ENCODE measurements at regions not wholly inside any gene's neighbourhood (a gene's known extent, or its start where the extent isn't known, plus 50 kb on each side); places are given as distances from the start of the nearest gene placed in this dataset.
"Not testable (repeated sequence)": the region's sequence is repeated elsewhere in the genome, so short reads cannot be mapped to it uniquely, and the experiment has no call there.

DNA sequence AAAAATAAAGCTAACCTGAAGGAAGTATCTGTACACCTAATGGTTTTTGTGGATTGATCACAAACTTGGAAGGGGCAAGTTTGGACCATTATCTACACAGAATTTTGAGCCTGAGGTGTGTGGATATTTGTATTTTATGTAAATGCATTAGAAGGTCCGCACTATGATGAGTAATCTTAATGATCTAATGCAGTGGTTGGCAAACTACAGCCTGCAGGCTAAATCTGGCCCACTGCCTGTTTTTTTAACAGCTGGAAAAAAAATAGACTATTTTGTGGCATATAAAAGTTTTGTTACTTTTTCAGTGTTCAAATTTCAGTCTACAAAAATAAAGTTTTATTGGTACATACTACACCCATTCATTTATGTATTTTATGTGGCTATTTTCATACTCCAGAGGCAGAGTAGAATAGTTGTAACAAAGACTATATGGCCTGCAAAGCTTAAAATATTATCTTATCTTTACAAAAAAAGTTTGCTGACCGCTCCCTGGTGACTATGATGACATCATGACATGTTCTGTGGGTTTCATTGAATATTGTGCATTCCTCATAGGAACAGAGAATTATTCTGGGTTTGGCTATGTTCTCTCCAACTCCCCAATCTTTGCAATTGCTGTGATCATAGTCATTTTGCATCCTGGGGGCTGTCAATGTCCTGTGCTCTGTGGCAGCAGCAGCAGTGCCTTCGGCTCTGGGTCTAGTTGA is 962.6 kb upstream of the FBXO33 start:
- DNase-seq (ENCODE audit: low read depth), result peak; percentile 6

DNA sequence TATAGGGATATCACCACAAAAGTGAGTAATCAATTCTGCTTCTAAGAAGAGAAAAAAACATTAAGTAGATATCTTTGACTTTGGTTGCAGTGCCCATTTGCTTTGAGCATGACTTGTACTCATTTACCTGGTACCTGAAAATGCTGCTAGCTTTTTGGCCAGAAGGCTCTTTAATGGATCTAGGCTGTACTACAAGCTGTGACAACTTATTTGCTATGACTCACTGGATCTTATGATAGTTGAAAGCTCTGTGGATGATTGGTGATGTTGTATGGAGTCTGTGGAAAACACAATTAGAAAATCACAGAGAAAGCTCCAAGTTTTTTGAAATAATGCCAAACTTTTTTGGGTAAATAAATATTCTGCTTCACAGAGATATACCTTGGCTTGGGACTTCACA is 960.9 kb upstream of the FBXO33 start:
- no peak for DNase-seq (ENCODE audit: low read depth)

DNA sequence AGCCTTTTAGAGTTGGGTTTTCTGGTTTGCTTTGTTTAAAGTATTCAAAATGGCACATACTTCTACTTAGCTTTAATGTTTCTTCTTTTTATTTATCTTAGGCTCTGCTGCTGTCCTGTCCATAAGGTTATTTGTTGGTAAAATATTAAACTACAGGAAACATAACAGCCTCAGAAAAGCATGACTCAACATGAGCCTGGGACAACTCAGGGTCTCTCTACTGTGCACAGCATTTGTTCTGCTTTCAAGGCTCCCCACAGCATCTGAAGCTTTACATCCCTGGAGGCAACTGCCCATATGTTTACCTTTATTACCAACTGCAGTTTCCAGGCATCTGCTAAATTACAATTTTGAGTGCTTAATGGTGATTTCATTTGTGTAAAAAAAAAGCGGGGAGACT is 954.2 kb upstream of the FBXO33 start:
- DNase-seq (ENCODE audit: low read depth), result no peak

- no peak for DNase-seq (ENCODE audit: low read depth)
These were observed 942.0 kb upstream of the FBXO33 start for GRCh38 chr14:40374221-40374620.

- DNase-seq (ENCODE audit: low read depth), result peak; percentile 5
These were observed 938.8 kb upstream of the FBXO33 start for GRCh38 chr14:40371011-40371410.

- DNase-seq (ENCODE audit: low read depth), result no peak
These were observed 936.1 kb upstream of the FBXO33 start for GRCh38 chr14:40368314-40368713.

GRCh38 chr14:40367717-40368116 is 935.5 kb upstream of the FBXO33 start:
- DNase-seq (ENCODE audit: low read depth), result no peak

GRCh38 chr14:40365305-40365704 is 933.1 kb upstream of the FBXO33 start:
- DNase-seq (ENCODE audit: low read depth), result no peak

GRCh38 chr14:40362856-40363255 is 930.6 kb upstream of the FBXO33 start:
- no peak for DNase-seq (ENCODE audit: low read depth)

DNA sequence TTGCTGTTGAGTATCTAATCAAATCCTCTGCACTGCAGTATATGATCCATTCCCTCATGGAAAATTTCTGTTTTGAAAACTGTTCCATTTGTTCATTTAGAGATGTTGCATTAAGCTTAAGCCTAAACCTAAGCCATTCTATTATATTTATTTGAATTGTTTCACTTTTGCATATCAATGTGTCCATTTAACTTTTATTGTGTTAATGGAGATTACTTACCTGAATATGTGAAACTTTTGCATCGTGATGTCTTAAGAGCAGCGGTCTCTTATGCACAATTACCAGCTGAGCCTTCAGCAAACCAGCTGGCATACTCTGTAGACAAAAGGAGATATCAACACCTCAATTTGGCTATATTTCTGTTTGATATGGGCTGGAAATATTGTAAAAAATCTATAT is 922.5 kb upstream of the FBXO33 start:
- DNase-seq (ENCODE audit: low read depth), result no peak

DNA sequence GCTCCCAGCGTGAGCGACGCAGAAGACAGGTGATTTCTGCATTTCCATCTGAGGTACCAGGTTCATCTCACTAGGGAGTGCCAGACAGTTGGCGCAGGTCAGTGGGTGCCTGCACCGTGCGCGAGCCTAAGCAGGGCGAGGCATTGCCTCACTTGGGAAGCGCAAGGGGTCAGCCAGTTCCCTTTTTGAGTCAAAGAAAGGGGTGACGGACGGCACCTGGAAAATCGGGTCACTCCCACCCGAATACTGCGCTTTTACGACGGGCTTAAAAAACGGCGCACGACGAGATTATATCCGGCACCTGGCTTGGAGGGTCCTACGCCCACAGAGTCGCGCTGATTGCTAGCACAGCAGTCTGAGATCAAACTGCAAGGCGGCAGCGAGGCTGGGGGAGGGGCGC is 915.9 kb upstream of the FBXO33 start:
- not testable (repeated sequence) for DNase-seq (ENCODE audit: low read depth)

DNA sequence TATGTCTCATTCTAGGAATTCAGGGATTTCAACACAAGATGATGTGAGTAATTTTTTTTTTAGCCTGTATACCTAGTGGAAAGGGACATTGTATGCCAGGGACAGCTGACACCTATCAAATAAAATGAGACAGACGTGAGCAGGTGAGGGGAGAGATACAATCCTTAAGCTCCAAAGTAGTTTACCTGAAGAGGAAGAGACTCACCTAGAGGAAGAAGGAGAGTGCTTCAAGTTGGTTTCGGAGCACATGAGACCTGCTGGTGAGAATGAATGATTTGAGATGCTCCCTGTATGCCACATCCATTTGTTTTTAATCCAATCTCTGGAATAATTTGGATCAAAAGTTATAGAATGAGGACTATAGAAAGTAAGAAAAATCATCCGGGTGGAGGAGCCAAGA is 915.4 kb upstream of the FBXO33 start:
- DNase-seq (ENCODE audit: low read depth), result no peak

GRCh38 chr14:40346275-40346674 is 914.0 kb upstream of the FBXO33 start:
- no peak for DNase-seq (ENCODE audit: low read depth)

DNA sequence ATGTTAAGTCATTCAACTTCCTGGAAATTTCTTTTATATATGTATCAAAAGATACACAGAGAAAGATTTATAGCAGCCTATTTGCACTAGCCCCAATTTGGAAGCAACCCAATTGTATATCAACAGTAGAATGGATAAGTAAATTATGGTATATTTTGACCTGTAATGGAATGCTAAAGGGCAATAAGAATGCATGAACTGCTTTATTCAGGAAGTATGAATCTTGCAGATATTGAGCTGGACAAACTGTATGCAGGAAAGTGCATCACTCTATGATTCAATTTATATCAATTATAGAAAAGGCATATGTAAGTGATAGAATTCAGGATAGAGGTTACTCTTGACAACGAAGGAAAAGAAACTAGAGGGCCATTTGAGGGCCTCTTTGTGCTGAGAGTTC is 913.1 kb upstream of the FBXO33 start:
- no peak for DNase-seq (ENCODE audit: low read depth)

DNA sequence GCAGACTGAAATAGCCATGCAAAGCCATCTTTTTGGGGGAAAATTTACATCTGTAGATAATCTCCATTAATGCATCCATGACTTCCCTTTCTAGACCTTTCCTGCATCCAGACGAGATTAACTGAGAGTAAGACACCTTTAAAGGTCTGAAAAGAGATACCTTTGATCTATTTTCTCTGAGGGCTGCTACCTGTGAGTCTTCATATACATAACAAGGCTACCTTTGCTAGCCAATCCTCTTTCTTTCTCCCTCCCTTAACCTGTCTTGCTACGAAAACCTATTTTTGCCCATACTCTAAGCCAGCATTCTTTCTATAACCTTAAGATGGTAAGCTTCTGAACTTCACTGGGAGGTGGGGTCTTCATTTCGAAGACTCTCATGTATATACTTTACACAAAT is 908.5 kb upstream of the FBXO33 start:
- no peak for DNase-seq (ENCODE audit: low read depth)

DNA sequence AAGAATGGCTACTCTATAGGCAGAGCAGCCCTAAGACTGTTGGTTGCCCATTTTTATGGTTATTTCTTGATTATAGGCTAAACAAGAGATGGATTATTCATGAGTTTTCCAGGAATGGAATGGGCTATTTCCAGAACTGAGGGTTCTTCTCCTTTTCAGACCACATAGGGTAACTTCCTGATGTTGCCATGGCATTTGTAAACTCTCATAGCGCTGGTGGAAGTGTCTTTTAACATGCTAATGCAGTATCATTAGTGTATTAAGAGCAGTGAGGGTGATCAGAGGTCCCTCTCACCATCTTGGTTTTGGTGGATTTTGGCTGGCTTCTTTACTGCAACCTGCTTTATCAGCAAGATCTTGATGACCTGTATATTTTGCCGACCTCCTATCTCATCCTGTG is 904.6 kb upstream of the FBXO33 start:
- no peak for DNase-seq (ENCODE audit: low read depth)

- DNase-seq (ENCODE audit: low read depth), result not testable (repeated sequence)
These were observed 894.3 kb upstream of the FBXO33 start for GRCh38 chr14:40326519-40326918.

GRCh38 chr14:40318211-40318719 is 886.0 kb upstream of the FBXO33 start:
- no peak for DNase-seq (ENCODE audit: low read depth)

- DNase-seq (ENCODE audit: low read depth), result no peak
These were observed 885.5 kb upstream of the FBXO33 start for GRCh38 chr14:40317690-40318089.

- DNase-seq (ENCODE audit: low read depth), result peak; percentile 26
These were observed 880.1 kb upstream of the FBXO33 start for GRCh38 chr14:40312296-40312695.

GRCh38 chr14:40309124-40309523 is 876.9 kb upstream of the FBXO33 start:
- no peak for DNase-seq (ENCODE audit: low read depth)

DNA sequence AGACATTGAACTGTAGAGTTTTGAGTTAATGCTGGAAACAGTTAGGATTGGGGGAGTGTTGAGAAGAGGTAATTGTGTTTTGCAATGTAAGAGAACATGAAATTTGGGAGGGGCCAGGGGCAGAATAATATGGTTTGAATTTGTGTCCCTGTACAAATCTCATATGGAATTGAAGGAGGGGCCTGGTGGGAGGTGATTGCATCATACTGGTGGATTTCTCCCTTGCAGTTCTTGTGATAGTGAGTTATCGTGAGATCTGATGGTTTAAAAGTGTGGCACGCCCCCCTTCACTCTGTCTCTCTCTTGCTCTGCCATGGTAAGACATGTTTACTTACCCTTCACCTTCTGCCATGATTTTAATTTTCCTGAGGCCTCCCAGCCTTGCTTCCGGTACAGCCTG is 876.0 kb upstream of the FBXO33 start:
- no peak for DNase-seq (ENCODE audit: low read depth)

DNA sequence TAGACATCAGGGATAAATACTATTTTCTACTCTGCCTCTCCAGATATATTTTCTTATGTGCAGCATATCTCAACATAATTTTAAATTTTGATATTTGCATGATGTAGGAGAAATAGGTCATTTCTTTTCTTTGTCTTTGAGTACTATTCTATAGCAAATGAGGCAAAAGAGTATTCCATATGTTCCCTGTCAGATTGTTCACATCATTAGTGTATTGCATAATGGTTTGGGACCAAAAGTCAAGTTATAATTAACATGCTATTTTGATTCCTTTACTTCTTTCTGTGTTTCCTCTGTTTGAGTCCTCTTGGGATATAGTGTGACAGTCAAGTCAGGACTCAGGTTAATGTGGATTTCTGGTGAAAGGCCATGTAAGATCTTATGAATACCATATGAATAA is 864.6 kb upstream of the FBXO33 start:
- DNase-seq (ENCODE audit: low read depth), result no peak

DNA sequence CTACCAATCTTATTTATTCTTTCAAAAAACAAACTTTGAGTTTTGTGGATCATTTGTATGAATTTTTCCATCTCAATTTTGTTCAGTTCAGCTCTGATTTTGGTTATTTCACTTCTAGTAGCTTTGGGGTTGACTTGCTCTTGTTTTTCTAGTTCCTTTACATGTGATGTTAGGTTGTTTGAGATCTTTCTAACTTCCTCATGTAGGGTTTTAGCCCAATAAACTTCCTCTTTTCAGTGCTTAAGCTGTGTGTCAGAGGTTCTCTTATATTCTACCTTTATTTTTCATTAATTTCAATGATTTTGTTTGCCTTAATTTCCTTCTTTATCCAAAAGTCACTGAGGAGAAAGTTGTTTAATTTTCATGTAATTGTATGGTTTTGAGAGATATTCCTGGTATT is 860.4 kb upstream of the FBXO33 start:
- DNase-seq (ENCODE audit: low read depth), result no peak

Data from HT1080 (cell line).